LNCAP (cell line): ENCODE measurements at regions not wholly inside any gene's neighbourhood (a gene's known extent, or its start where the extent isn't known, plus 50 kb on each side); places are given as distances from the start of the nearest gene placed in this dataset.

Experiments used
- CTCF ChIP-seq: fragments of 450-650 bp; IDR thresholded peaks from 2 replicates; pipeline ENCODE4 v1.5.1; 2017; ENCODE audit warnings: mild to moderate bottlenecking

- TF ChIP-seq CTCF = no peak
Observed at GRCh38 chr13:94902722-94903407, 190.5 kb upstream of the SOX21 start.

DNA sequence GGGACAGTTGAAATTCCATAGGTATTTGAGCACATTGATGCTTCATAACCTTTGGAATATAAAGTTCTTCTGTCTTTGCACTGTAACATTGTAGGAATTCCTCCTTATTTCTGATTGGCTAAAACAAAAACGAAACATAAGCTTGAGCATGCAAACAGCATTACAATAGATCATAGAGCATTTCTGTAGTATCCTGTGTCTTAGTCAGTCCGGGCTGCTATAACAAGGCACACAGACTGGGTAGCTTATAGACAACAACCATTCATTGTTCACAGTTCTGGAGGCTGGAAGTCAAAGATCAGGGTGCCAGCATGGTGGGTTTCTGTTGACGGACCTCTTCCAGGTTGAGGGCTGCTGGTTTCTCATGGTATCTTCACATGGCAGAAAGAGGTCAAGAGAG lies 188.7 kb upstream of the SOX21 start:
- no peak for TF ChIP-seq CTCF

DNA sequence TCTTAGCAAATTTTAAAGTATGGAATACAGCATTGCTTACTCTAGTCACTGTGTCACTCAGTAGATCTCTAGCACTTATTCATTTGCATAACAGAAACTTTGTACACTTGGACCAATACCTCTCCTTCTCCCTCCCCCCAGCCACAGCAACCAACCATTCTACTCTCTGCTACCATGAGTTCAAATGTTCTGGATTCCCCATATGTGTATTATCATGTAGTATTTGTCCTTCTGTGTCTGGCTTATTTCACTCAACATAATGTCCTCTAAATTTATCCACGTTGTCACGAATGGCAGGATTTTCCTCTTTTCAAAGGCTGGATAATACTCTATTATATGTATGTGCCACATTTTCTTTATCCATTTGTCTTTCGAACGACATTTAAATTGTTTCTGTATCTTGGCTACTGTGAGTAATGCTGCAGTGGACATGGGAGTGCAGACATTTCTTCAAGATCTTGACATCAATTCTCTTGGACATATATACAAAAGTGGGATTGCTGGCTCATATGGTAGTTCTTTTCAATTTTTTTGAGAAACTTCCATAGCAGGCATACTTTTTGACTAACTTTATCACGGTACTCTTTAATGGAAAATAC lies 184.5 kb upstream of the SOX21 start:
- no peak for TF ChIP-seq CTCF

GRCh38 chr13:94896238-94896637 lies 183.9 kb upstream of the SOX21 start:
- no peak for TF ChIP-seq CTCF

DNA sequence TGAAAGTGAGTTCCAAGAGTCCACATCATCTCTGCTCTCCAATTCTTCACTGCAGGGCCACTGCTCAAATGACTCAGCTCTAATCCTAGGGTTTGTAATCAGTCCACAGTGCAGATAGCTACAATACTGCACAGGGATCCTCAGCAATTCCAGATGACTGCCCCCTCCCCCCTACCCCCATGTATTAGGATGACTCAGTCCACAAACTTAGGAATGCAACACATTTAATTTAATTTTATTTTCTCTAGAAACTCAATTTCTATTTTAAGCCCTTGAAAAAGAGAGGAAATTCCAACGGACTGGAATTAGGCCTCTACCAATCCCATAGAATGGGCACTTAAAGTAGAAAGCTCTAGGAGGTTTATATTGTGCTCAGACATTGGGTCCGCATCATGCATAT lies 173.8 kb upstream of the SOX21 start:
- TF ChIP-seq CTCF = no peak

GRCh38 chr13:94880463-94880862 lies 168.1 kb upstream of the SOX21 start:
- no peak for TF ChIP-seq CTCF

DNA sequence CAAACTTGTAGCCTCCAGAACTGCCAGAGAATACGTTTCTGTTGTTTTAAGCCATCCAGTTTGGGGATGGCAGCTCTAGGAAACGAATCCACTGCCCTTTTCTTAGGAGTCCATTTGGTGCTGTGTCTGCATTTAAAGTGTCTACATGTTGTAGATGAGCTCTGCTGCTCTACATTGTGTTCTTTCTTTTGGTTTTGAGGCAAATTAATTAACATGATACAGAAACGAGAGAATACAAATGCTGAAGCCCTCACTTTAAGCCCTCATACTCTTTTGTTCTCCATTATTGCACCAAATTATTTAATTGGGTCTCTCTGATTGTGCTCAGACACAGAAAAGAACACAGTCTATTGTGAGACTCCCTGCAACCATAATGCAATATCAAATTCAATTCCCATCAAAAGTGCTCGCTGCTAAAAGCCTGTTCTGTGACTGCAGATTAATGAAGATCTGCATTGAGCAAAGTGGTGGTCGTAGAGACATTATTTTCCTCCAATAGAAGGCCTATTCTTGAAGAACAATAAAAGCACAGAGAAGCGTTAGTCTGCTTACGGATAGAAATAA lies 166.3 kb upstream of the SOX21 start:
- no peak for TF ChIP-seq CTCF
